ENCODE measurements at regions not wholly inside any gene's neighbourhood (a gene's known extent, or its start where the extent isn't known, plus 50 kb on each side); places are given as distances from the start of the nearest gene placed in this dataset.

- H3K4me1 ChIP-seq (replicated peaks in 1 of 2) = no peaks in the 10 kb centered on the region
- H3K4me3 ChIP-seq = no peak overlapping the region
- no peak for TF ChIP-seq POLR2A (IDR thresholded peaks at IDR 0.05)
- TF ChIP-seq, protein P1, sequence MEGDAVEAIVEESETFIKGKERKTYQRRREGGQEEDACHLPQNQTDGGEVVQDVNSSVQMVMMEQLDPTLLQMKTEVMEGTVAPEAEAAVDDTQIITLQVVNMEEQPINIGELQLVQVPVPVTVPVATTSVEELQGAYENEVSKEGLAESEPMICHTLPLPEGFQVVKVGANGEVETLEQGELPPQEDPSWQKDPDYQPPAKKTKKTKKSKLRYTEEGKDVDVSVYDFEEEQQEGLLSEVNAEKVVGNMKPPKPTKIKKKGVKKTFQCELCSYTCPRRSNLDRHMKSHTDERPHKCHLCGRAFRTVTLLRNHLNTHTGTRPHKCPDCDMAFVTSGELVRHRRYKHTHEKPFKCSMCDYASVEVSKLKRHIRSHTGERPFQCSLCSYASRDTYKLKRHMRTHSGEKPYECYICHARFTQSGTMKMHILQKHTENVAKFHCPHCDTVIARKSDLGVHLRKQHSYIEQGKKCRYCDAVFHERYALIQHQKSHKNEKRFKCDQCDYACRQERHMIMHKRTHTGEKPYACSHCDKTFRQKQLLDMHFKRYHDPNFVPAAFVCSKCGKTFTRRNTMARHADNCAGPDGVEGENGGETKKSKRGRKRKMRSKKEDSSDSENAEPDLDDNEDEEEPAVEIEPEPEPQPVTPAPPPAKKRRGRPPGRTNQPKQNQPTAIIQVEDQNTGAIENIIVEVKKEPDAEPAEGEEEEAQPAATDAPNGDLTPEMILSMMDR (IDR thresholded peaks at IDR 0.05) = no peak
- no peak for DNase-seq
- intact Hi-C loops (cut with DNase I) = no loop called here
- no peaks in the 10 kb centered on the region for H3K36me3 ChIP-seq (replicated peaks in 1 of 2)
- no peaks in the 10 kb centered on the region for H3K9me3 ChIP-seq (replicated peaks in 1 of 3)
- WGBS, 4 donors = 81 to 95% (median 86%) methylated on average over 6 of the region's 6 CpGs
- no peak overlapping the region for H3K27ac ChIP-seq
- no peaks in the 10 kb centered on the region for H3K27me3 ChIP-seq
Observed at GRCh38 chr6:104017410-104018381, 842.0 kb downstream of the HACE1 start.

DNA sequence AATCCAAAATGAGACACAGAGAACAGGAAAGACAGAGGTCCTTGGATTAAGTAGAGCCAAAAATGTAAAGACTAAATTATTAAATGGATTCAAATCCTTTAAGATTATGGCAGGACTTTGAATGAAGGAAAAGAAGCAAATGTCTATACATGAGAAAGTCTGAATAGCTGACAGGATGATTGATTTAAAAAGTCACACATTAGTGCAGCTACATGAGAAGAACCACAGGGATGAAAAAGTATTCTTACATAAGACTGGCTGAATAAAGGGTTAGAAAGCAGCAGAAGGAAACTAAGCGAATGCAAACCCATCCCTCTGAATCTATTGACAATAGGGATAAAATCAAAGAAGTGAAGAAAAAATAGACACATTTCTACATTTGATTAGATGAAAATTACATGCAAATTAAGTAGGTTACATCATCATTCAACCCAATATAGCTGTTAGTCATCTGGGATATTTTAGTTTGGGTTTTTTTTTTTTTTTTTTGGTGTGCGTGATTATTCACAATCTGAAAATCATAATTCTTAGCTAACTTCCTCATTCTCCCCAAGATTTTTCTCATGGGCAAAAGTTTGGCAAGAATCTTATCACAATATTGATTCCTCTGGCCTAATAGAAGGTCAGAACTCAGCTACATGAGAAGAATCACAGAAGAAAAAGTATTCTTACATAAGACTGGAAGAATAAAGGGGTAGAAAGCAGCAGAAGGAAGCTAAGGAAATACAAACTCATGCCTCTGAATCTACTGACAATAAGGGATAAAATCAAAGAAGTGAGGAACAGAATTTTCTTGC, 845.4 kb downstream of the HACE1 start:
- no peaks in the 10 kb centered on the region for H3K36me3 ChIP-seq (replicated peaks in 1 of 2)
- 63 to 68% (median 66%) methylated on average over 2 of the region's 2 CpGs for WGBS, 4 donors
- H3K9me3 ChIP-seq (replicated peaks in 1 of 3) = no peaks in the 10 kb centered on the region
- no peaks in the 10 kb centered on the region for H3K4me1 ChIP-seq (replicated peaks in 1 of 2)
- no peak for DNase-seq
- no peak overlapping the region for H3K27ac ChIP-seq
- no peaks in the 10 kb centered on the region for H3K27me3 ChIP-seq
- TF ChIP-seq, protein P1 (IDR thresholded peaks at IDR 0.05) = no peak
- no peak for TF ChIP-seq POLR2A (IDR thresholded peaks at IDR 0.05)
- no peak overlapping the region for H3K4me3 ChIP-seq
- intact Hi-C loops (cut with DNase I) = no loop called here

- intact Hi-C loops (cut with DNase I) = no loop called here
- H3K27ac ChIP-seq = no peak overlapping the region
- 33 to 49% (median 44%) methylated on average over 2 of the region's 2 CpGs for WGBS, 4 donors
- no peak for TF ChIP-seq POLR2A (IDR thresholded peaks at IDR 0.05)
- TF ChIP-seq, protein P1 (IDR thresholded peaks at IDR 0.05) = no peak
- no peaks in the 10 kb centered on the region for H3K27me3 ChIP-seq
- H3K36me3 ChIP-seq (replicated peaks in 1 of 2) = no peaks in the 10 kb centered on the region
- no peak for DNase-seq
- H3K9me3 ChIP-seq (replicated peaks in 1 of 3) = no peaks in the 10 kb centered on the region
- H3K4me3 ChIP-seq = no peak overlapping the region
- no peaks in the 10 kb centered on the region for H3K4me1 ChIP-seq (replicated peaks in 1 of 2)
Observed at GRCh38 chr6:104013312-104013971, 846.3 kb downstream of the HACE1 start.

- intact Hi-C loops (cut with DNase I) = no loop called here
- Histone ChIP-seq H3K4me3 (no peak overlapping the region), H3K9me3 (replicated peaks in 1 of 3) (no peaks in the 10 kb centered on the region), H3K27me3 (no peaks in the 10 kb centered on the region), H3K4me1 (replicated peaks in 1 of 2) (no peaks in the 10 kb centered on the region), H3K36me3 (replicated peaks in 1 of 2) (no peaks in the 10 kb centered on the region), H3K27ac (no peak overlapping the region)
- TF ChIP-seq POLR2A (IDR thresholded peaks at IDR 0.05) = no peak
- TF ChIP-seq, protein P1 (IDR thresholded peaks at IDR 0.05) = no peak
- DNase-seq = no peak
Observed at GRCh38 chr6:104010897-104011296, 848.8 kb downstream of the HACE1 start.
